ENCODE measurements at regions not wholly inside any gene's neighbourhood (a gene's known extent, or its start where the extent isn't known, plus 50 kb on each side); places are given as distances from the start of the nearest gene placed in this dataset.

GRCh38 chr13:91122766-91123165 is 224.7 kb upstream of the MIR17HG start:
- TF ChIP-seq EZH2 (IDR thresholded peaks at IDR 0.05; ENCODE audit: borderline replicate concordance) = no peak
- TF ChIP-seq CTCF (IDR thresholded peaks at IDR 0.05; ENCODE audit: poor library complexity) = no peak
- TF ChIP-seq EZH2phosphoT487 (IDR thresholded peaks at IDR 0.05; ENCODE audit: low read depth, severe bottlenecking, unreplicated experiment) = no peak
- WGBS (ENCODE audit: low lambda C conversion rate, missing lambda C conversion rate) = 61% methylated on average over 1 of the region's 1 CpG
- no peaks in the 10 kb centered on the region for H3K9me2 ChIP-seq (replicated peaks; ENCODE audit: insufficient read depth)
- H3K4me3 ChIP-seq = no peak overlapping the region
- no peak overlapping the region for H3K4me2 ChIP-seq
- DNase-seq (ENCODE audit: low spot score) = no peak
- H3K4me1 ChIP-seq (ENCODE audit: insufficient read depth) = no peaks in the 10 kb centered on the region
- no peak overlapping the region for H2AFZ ChIP-seq
- peaks cover 3% of the 10 kb centered on the region for H3K27me3 ChIP-seq
- H3K9me3 ChIP-seq (ENCODE audit: low read depth) = no peaks in the 10 kb centered on the region
- H3K79me2 ChIP-seq = no peaks in the 10 kb centered on the region
- H4K20me1 ChIP-seq (ENCODE audit: insufficient read depth, poor library complexity, severe bottlenecking) = no peaks in the 10 kb centered on the region
- H3K36me3 ChIP-seq (replicated peaks; ENCODE audit: insufficient read depth, low read depth) = no peaks in the 10 kb centered on the region
- H3K27ac ChIP-seq = no peak overlapping the region

GRCh38 chr13:91123456-91124127 is 223.9 kb upstream of the MIR17HG start:
- H3K79me2 ChIP-seq = no peaks in the 10 kb centered on the region
- no peak for DNase-seq (ENCODE audit: low spot score)
- 45% methylated on average over 5 of the region's 5 CpGs for WGBS (ENCODE audit: low lambda C conversion rate, missing lambda C conversion rate)
- H3K27ac ChIP-seq = no peak overlapping the region
- H3K9me3 ChIP-seq (ENCODE audit: low read depth) = no peaks in the 10 kb centered on the region
- H3K4me2 ChIP-seq = peak overlapping the region; percentile 16
- no peaks in the 10 kb centered on the region for H3K36me3 ChIP-seq (replicated peaks; ENCODE audit: insufficient read depth, low read depth)
- H3K4me1 ChIP-seq (ENCODE audit: insufficient read depth) = no peaks in the 10 kb centered on the region
- peaks cover 3% of the 10 kb centered on the region for H3K27me3 ChIP-seq
- H3K9me2 ChIP-seq (replicated peaks; ENCODE audit: insufficient read depth) = no peaks in the 10 kb centered on the region
- no peak overlapping the region for H3K4me3 ChIP-seq
- no peak overlapping the region for H2AFZ ChIP-seq
- TF ChIP-seq EZH2phosphoT487 (IDR thresholded peaks at IDR 0.05; ENCODE audit: low read depth, severe bottlenecking, unreplicated experiment) (no peak), CTCF (IDR thresholded peaks at IDR 0.05; ENCODE audit: poor library complexity) (no peak), EZH2 (IDR thresholded peaks at IDR 0.05; ENCODE audit: borderline replicate concordance) (no peak)
- H4K20me1 ChIP-seq (ENCODE audit: insufficient read depth, poor library complexity, severe bottlenecking) = no peaks in the 10 kb centered on the region

GRCh38 chr13:91126806-91127205 is 220.7 kb upstream of the MIR17HG start:
- no peak overlapping the region for H3K27ac ChIP-seq
- TF ChIP-seq EZH2 (IDR thresholded peaks at IDR 0.05; ENCODE audit: borderline replicate concordance) = no peak
- TF ChIP-seq CTCF (IDR thresholded peaks at IDR 0.05; ENCODE audit: poor library complexity) = no peak
- no peak for TF ChIP-seq EZH2phosphoT487 (IDR thresholded peaks at IDR 0.05; ENCODE audit: low read depth, severe bottlenecking, unreplicated experiment)
- no peaks in the 10 kb centered on the region for H3K36me3 ChIP-seq (replicated peaks; ENCODE audit: insufficient read depth, low read depth)
- H3K4me3 ChIP-seq = no peak overlapping the region
- 78% methylated on average over 4 of the region's 4 CpGs for WGBS (ENCODE audit: low lambda C conversion rate, missing lambda C conversion rate)
- H4K20me1 ChIP-seq (ENCODE audit: insufficient read depth, poor library complexity, severe bottlenecking) = no peaks in the 10 kb centered on the region
- no peaks in the 10 kb centered on the region for H3K4me1 ChIP-seq (ENCODE audit: insufficient read depth)
- H3K9me3 ChIP-seq (ENCODE audit: low read depth) = no peaks in the 10 kb centered on the region
- no peak overlapping the region for H3K4me2 ChIP-seq
- H2AFZ ChIP-seq = no peak overlapping the region
- DNase-seq (ENCODE audit: low spot score) = no peak
- no peaks in the 10 kb centered on the region for H3K79me2 ChIP-seq
- H3K27me3 ChIP-seq = no peaks in the 10 kb centered on the region
- no peaks in the 10 kb centered on the region for H3K9me2 ChIP-seq (replicated peaks; ENCODE audit: insufficient read depth)
